ENCODE measurements at regions not wholly inside any gene's neighbourhood (a gene's known extent, or its start where the extent isn't known, plus 50 kb on each side); places are given as distances from the start of the nearest gene placed in this dataset.

GRCh38 chr2:19609266-19609665 is 250.8 kb upstream of the OSR1 start:
- H3K9me3 ChIP-seq (ENCODE audit: insufficient read depth, low read length), result no peaks in the 10 kb centered on the region; the same call in 1 of the 2 replicates
- no peak overlapping the region for H3K4me3 ChIP-seq (ENCODE audit: insufficient read length, low read depth)
- no peak for DNase-seq (ENCODE audit: low read depth, low spot score)
- H3K27me3 ChIP-seq (ENCODE audit: insufficient read depth, insufficient read length), result no peaks in the 10 kb centered on the region
- H3K9ac ChIP-seq (ENCODE audit: insufficient read length, low read depth), result no peak overlapping the region
- H3K4me1 ChIP-seq (ENCODE audit: insufficient read depth, insufficient read length), result no peaks in the 10 kb centered on the region
- no peaks in the 10 kb centered on the region for H3K36me3 ChIP-seq (ENCODE audit: insufficient read depth, insufficient read length, low read length)
- TF ChIP-seq SUZ12 (IDR thresholded peaks at IDR 0.05; ENCODE audit: extremely low read depth, insufficient read depth, insufficient read length) (no peak), YY1 (IDR thresholded peaks at IDR 0.05; ENCODE audit: insufficient read depth, insufficient read length) (no peak), ZNF274 (IDR thresholded peaks at IDR 0.05; ENCODE audit: low read depth, low read length) (no peak)

- no peak for DNase-seq (ENCODE audit: low read depth, low spot score)
- no peaks in the 10 kb centered on the region for H3K4me1 ChIP-seq (ENCODE audit: insufficient read depth, insufficient read length)
- H3K4me3 ChIP-seq (ENCODE audit: insufficient read length, low read depth), result no peak overlapping the region
- no peaks in the 10 kb centered on the region for H3K9me3 ChIP-seq (ENCODE audit: insufficient read depth, low read length)
- no peaks in the 10 kb centered on the region for H3K27me3 ChIP-seq (ENCODE audit: insufficient read depth, insufficient read length)
- H3K9ac ChIP-seq (ENCODE audit: insufficient read length, low read depth), result no peak overlapping the region
- TF ChIP-seq SUZ12 (IDR thresholded peaks at IDR 0.05; ENCODE audit: extremely low read depth, insufficient read depth, insufficient read length) (no peak), YY1 (IDR thresholded peaks at IDR 0.05; ENCODE audit: insufficient read depth, insufficient read length) (no peak), ZNF274 (IDR thresholded peaks at IDR 0.05; ENCODE audit: low read depth, low read length) (no peak)
- no peaks in the 10 kb centered on the region for H3K36me3 ChIP-seq (ENCODE audit: insufficient read depth, insufficient read length, low read length)
Observed at GRCh38 chr2:19607931-19608771, 249.7 kb upstream of the OSR1 start.

GRCh38 chr2:19607400-19607799 is 249.0 kb upstream of the OSR1 start:
- Histone ChIP-seq H3K4me3 (ENCODE audit: insufficient read length, low read depth) (no peak overlapping the region), H3K9ac (ENCODE audit: insufficient read length, low read depth) (no peak overlapping the region), H3K27me3 (ENCODE audit: insufficient read depth, insufficient read length) (no peaks in the 10 kb centered on the region), H3K9me3 (ENCODE audit: insufficient read depth, low read length) (no peaks in the 10 kb centered on the region), H3K4me1 (ENCODE audit: insufficient read depth, insufficient read length) (no peaks in the 10 kb centered on the region), H3K36me3 (ENCODE audit: insufficient read depth, insufficient read length, low read length) (no peaks in the 10 kb centered on the region)
- TF ChIP-seq SUZ12 (IDR thresholded peaks at IDR 0.05; ENCODE audit: extremely low read depth, insufficient read depth, insufficient read length), result no peak
- no peak for TF ChIP-seq ZNF274 (IDR thresholded peaks at IDR 0.05; ENCODE audit: low read depth, low read length)
- no peak for TF ChIP-seq YY1 (IDR thresholded peaks at IDR 0.05; ENCODE audit: insufficient read depth, insufficient read length)
- DNase-seq (ENCODE audit: low read depth, low spot score), result no peak

GRCh38 chr2:19600982-19601381 is 242.6 kb upstream of the OSR1 start:
- TF ChIP-seq YY1 (IDR thresholded peaks at IDR 0.05; ENCODE audit: insufficient read depth, insufficient read length) (no peak), ZNF274 (IDR thresholded peaks at IDR 0.05; ENCODE audit: low read depth, low read length) (no peak), SUZ12 (IDR thresholded peaks at IDR 0.05; ENCODE audit: extremely low read depth, insufficient read depth, insufficient read length) (no peak)
- no peaks in the 10 kb centered on the region for H3K27me3 ChIP-seq (ENCODE audit: insufficient read depth, insufficient read length)
- no peaks in the 10 kb centered on the region for H3K36me3 ChIP-seq (ENCODE audit: insufficient read depth, insufficient read length, low read length)
- H3K4me1 ChIP-seq (ENCODE audit: insufficient read depth, insufficient read length), result no peaks in the 10 kb centered on the region
- no peaks in the 10 kb centered on the region for H3K9me3 ChIP-seq (ENCODE audit: insufficient read depth, low read length)
- H3K4me3 ChIP-seq (ENCODE audit: insufficient read length, low read depth), result no peak overlapping the region
- DNase-seq (ENCODE audit: low read depth, low spot score), result no peak
- no peak overlapping the region for H3K9ac ChIP-seq (ENCODE audit: insufficient read length, low read depth)

GRCh38 chr2:19600506-19600905 is 242.1 kb upstream of the OSR1 start:
- H3K27me3 ChIP-seq (ENCODE audit: insufficient read depth, insufficient read length), result no peaks in the 10 kb centered on the region
- DNase-seq (ENCODE audit: low read depth, low spot score), result no peak
- no peak overlapping the region for H3K9ac ChIP-seq (ENCODE audit: insufficient read length, low read depth)
- no peak for TF ChIP-seq YY1 (IDR thresholded peaks at IDR 0.05; ENCODE audit: insufficient read depth, insufficient read length)
- no peak for TF ChIP-seq ZNF274 (IDR thresholded peaks at IDR 0.05; ENCODE audit: low read depth, low read length)
- TF ChIP-seq SUZ12 (IDR thresholded peaks at IDR 0.05; ENCODE audit: extremely low read depth, insufficient read depth, insufficient read length), result no peak
- H3K9me3 ChIP-seq (ENCODE audit: insufficient read depth, low read length), result no peaks in the 10 kb centered on the region
- no peaks in the 10 kb centered on the region for H3K36me3 ChIP-seq (ENCODE audit: insufficient read depth, insufficient read length, low read length)
- no peak overlapping the region for H3K4me3 ChIP-seq (ENCODE audit: insufficient read length, low read depth)
- H3K4me1 ChIP-seq (ENCODE audit: insufficient read depth, insufficient read length), result no peaks in the 10 kb centered on the region

- DNase-seq (ENCODE audit: low read depth, low spot score), result no peak
- no peaks in the 10 kb centered on the region for H3K36me3 ChIP-seq (ENCODE audit: insufficient read depth, insufficient read length, low read length)
- H3K9ac ChIP-seq (ENCODE audit: insufficient read length, low read depth), result no peak overlapping the region
- no peak overlapping the region for H3K4me3 ChIP-seq (ENCODE audit: insufficient read length, low read depth)
- no peaks in the 10 kb centered on the region for H3K9me3 ChIP-seq (ENCODE audit: insufficient read depth, low read length)
- TF ChIP-seq SUZ12 (IDR thresholded peaks at IDR 0.05; ENCODE audit: extremely low read depth, insufficient read depth, insufficient read length), result no peak
- TF ChIP-seq ZNF274 (IDR thresholded peaks at IDR 0.05; ENCODE audit: low read depth, low read length), result no peak
- no peak for TF ChIP-seq YY1 (IDR thresholded peaks at IDR 0.05; ENCODE audit: insufficient read depth, insufficient read length)
- H3K27me3 ChIP-seq (ENCODE audit: insufficient read depth, insufficient read length), result no peaks in the 10 kb centered on the region
- H3K4me1 ChIP-seq (ENCODE audit: insufficient read depth, insufficient read length), result no peaks in the 10 kb centered on the region
Observed at GRCh38 chr2:19598971-19599370, 240.5 kb upstream of the OSR1 start.

GRCh38 chr2:19592197-19592596 is 233.8 kb upstream of the OSR1 start:
- Histone ChIP-seq H3K4me1 (ENCODE audit: insufficient read depth, insufficient read length) (no peaks in the 10 kb centered on the region), H3K4me3 (ENCODE audit: insufficient read length, low read depth) (no peak overlapping the region), H3K9me3 (ENCODE audit: insufficient read depth, low read length) (no peaks in the 10 kb centered on the region), H3K9ac (ENCODE audit: insufficient read length, low read depth) (no peak overlapping the region), H3K36me3 (ENCODE audit: insufficient read depth, insufficient read length, low read length) (no peaks in the 10 kb centered on the region), H3K27me3 (ENCODE audit: insufficient read depth, insufficient read length) (no peaks in the 10 kb centered on the region)
- no peak for DNase-seq (ENCODE audit: low read depth, low spot score)
- TF ChIP-seq SUZ12 (IDR thresholded peaks at IDR 0.05; ENCODE audit: extremely low read depth, insufficient read depth, insufficient read length) (no peak), YY1 (IDR thresholded peaks at IDR 0.05; ENCODE audit: insufficient read depth, insufficient read length) (no peak), ZNF274 (IDR thresholded peaks at IDR 0.05; ENCODE audit: low read depth, low read length) (no peak)
